ENCODE measurements at regions not wholly inside any gene's neighbourhood (a gene's known extent, or its start where the extent isn't known, plus 50 kb on each side); places are given as distances from the start of the nearest gene placed in this dataset.

DNA sequence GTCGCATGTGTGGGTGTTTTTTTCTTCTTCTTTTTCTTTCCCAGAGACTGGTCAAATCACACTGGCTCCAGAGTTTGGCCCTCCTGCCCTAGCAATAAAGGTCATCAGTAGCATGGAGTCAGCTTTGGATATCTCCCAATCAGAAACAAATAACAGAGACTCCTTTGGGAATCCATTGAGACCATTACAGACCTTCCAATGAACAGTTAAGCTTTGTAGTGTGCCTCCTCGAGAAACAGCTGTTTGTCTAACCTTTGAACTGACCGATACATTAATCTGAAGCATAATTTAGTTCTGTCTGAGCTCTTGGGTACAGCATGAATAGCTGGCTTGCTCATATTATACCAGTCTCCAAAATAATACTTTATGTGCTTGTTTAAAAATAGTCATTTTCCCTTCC lies 1103.2 kb downstream of the GATA3 start:
- no peak for TF ChIP-seq EZH2 (IDR thresholded peaks at IDR 0.05; ENCODE audit: borderline replicate concordance, low read length)
- TF ChIP-seq, protein P1, sequence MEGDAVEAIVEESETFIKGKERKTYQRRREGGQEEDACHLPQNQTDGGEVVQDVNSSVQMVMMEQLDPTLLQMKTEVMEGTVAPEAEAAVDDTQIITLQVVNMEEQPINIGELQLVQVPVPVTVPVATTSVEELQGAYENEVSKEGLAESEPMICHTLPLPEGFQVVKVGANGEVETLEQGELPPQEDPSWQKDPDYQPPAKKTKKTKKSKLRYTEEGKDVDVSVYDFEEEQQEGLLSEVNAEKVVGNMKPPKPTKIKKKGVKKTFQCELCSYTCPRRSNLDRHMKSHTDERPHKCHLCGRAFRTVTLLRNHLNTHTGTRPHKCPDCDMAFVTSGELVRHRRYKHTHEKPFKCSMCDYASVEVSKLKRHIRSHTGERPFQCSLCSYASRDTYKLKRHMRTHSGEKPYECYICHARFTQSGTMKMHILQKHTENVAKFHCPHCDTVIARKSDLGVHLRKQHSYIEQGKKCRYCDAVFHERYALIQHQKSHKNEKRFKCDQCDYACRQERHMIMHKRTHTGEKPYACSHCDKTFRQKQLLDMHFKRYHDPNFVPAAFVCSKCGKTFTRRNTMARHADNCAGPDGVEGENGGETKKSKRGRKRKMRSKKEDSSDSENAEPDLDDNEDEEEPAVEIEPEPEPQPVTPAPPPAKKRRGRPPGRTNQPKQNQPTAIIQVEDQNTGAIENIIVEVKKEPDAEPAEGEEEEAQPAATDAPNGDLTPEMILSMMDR (conservative IDR thresholded peaks at IDR 0.05 in 1 of 2, IDR thresholded peaks at IDR 0.05 in 1 of 2; ENCODE audit: extremely low read depth in 1 of 2, insufficient read depth in 1 of 2, low read depth in 1 of 2, low read length in 2 of 2): no peak

All from mammary epithelial cell (primary cell).